SK-N-SH treated with all-trans-retinoic acid at 6 μM for 48 hours (cell line): ENCODE measurements at regions not wholly inside any gene's neighbourhood (a gene's known extent, or its start where the extent isn't known, plus 50 kb on each side); places are given as distances from the start of the nearest gene placed in this dataset.

Experiments
- ATAC-seq: fragments of 200-7000 bp; cut with Tn5 transposase; 3 replicates; pipeline ENCODE4 v1.9.1; 2020; ENCODE audit warnings: mild to moderate bottlenecking, moderate library complexity
- ARNTL ChIP-seq: fragments of 450-650 bp; formaldehyde crosslinking; IDR thresholded peaks from 2 replicates; pipeline ENCODE4 v1.5.0; 2020; ENCODE audit warnings: low read depth, mild to moderate bottlenecking, moderate library complexity, borderline replicate concordance
- BACH2 ChIP-seq: fragments of 250-450 bp; sonication (Bioruptor Pico); IDR thresholded peaks from 2 replicates; pipeline ENCODE4 v1.9.0; 2021; ENCODE audit warnings: mild to moderate bottlenecking, borderline replicate concordance
- CSDC2 ChIP-seq: fragments of 250-450 bp; sonication (Bioruptor Pico); IDR thresholded peaks from 2 replicates; pipeline ENCODE4 v1.5.0; 2020; ENCODE audit warnings: mild to moderate bottlenecking, moderate library complexity
- ESRRG ChIP-seq: fragments of 250-450 bp; sonication (Bioruptor Pico); IDR thresholded peaks from 2 replicates; pipeline ENCODE4 v1.6.1; 2021; ENCODE audit warnings: mild to moderate bottlenecking
- GLIS3 ChIP-seq: fragments of 250-450 bp; sonication (Bioruptor Pico); IDR thresholded peaks from 2 replicates; pipeline ENCODE4 v1.5.0; 2020; ENCODE audit warnings: mild to moderate bottlenecking, moderate library complexity
- ISL1 ChIP-seq: fragments of 250-450 bp; sonication (Bioruptor Pico); IDR thresholded peaks from 2 replicates; pipeline ENCODE4 v2.1.2; 2022; ENCODE audit warnings: mild to moderate bottlenecking, moderate library complexity
- PPARA ChIP-seq: fragments of 250-450 bp; sonication (Bioruptor Pico); IDR thresholded peaks from 2 replicates; pipeline ENCODE4 v1.5.0; 2020; ENCODE audit warnings: mild to moderate bottlenecking, borderline replicate concordance
- RARB ChIP-seq: fragments of 250-450 bp; sonication (Bioruptor Pico); IDR thresholded peaks from 2 replicates; pipeline ENCODE4 v1.8.0; 2021; ENCODE audit warnings: mild to moderate bottlenecking, moderate library complexity
- TCF4 ChIP-seq: fragments of 250-450 bp; sonication (Bioruptor Pico); IDR thresholded peaks from 2 replicates; pipeline ENCODE4 v1.8.0; 2021; ENCODE audit warnings: mild to moderate bottlenecking, moderate library complexity, borderline replicate concordance
- TOX ChIP-seq: fragments of 250-450 bp; sonication (Bioruptor Pico); IDR thresholded peaks from 2 replicates; pipeline ENCODE4 v1.8.0; 2021; ENCODE audit warnings: mild to moderate bottlenecking, moderate library complexity, borderline replicate concordance
- ZC3H10 ChIP-seq: fragments of 250-450 bp; sonication (Bioruptor Pico); IDR thresholded peaks from 2 replicates; pipeline ENCODE4 v1.5.1; 2021; ENCODE audit warnings: mild to moderate bottlenecking, moderate library complexity
- ZFP3 ChIP-seq: fragments of 250-450 bp; sonication (Bioruptor Pico); IDR thresholded peaks from 2 replicates; pipeline ENCODE4 v1.5.0; 2020; ENCODE audit warnings: mild to moderate bottlenecking, moderate library complexity
- ZFP30 ChIP-seq: fragments of 450-650 bp; formaldehyde crosslinking; IDR thresholded peaks from 2 replicates; pipeline ENCODE4 v1.5.0; 2022; ENCODE audit warnings: mild to moderate bottlenecking, moderate library complexity
- ZNF565 ChIP-seq: fragments of 450-650 bp; formaldehyde crosslinking; conservative IDR thresholded peaks from 2 replicates; pipeline ENCODE4 v1.5.0; 2020; ENCODE audit warnings: low read depth, mild to moderate bottlenecking, moderate library complexity
- ZNF70 ChIP-seq: fragments of 450-650 bp; formaldehyde crosslinking; IDR thresholded peaks from 2 replicates; pipeline ENCODE4 v1.5.0; 2020; ENCODE audit warnings: mild to moderate bottlenecking, moderate library complexity
- ZNF8 ChIP-seq: fragments of 450-650 bp; formaldehyde crosslinking; IDR thresholded peaks from 2 replicates; pipeline ENCODE4 v1.5.0; 2020; ENCODE audit warnings: mild to moderate bottlenecking, moderate library complexity
- TF ChIP-seq, protein P1 (sequence below): fragments of 250-450 bp; sonication (Bioruptor Pico); IDR thresholded peaks from 2 replicates; pipeline ENCODE4 v1.5.0; 2020; ENCODE audit warnings: mild to moderate bottlenecking, moderate library complexity
- TF ChIP-seq, protein P2 (sequence below): fragments of 250-450 bp; sonication (Bioruptor Pico); IDR thresholded peaks from 2 replicates; pipeline ENCODE4 v1.8.0; 2020; ENCODE audit warnings: mild to moderate bottlenecking, moderate library complexity, borderline replicate concordance
- TF ChIP-seq, protein P3 (sequence below): fragments of 250-450 bp; sonication (Bioruptor Pico); IDR thresholded peaks from 2 replicates; pipeline ENCODE4 v1.5.1; 2021; ENCODE audit warnings: mild to moderate bottlenecking, moderate library complexity
- TF ChIP-seq, protein P4 (sequence below): fragments of 250-450 bp; sonication (Bioruptor Pico); IDR thresholded peaks from 2 replicates; pipeline ENCODE4 v1.8.0; 2021; ENCODE audit warnings: low read depth, mild to moderate bottlenecking, moderate library complexity, borderline replicate concordance
- TF ChIP-seq, protein P5 (sequence below): fragments of 250-450 bp; sonication (Bioruptor Pico); IDR thresholded peaks from 2 replicates; pipeline ENCODE4 v1.5.1; 2020; ENCODE audit warnings: low read depth, mild to moderate bottlenecking, moderate library complexity

DNA sequence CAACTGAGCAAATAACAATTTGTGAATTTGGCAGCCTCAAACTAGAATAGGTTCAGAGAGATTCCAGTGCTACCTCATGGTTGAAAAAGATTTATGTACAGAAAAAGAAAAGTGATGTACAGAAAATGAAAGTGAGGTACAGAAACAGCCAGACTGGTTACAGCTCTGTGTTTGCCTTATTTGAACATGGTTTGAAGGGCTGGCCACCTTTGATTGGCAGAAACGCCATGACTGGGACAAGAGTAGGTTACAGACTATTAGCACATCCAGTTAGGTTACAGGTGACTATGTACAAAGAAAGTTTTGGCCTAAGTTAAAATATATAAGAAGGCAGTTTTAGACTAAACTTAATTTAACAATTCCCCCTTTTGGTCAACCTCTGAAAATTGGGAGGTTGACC, 309.4 kb downstream of the BTG1 start:
- ATAC-seq, result no peak
- no peak for TF ChIP-seq ZFP3

DNA sequence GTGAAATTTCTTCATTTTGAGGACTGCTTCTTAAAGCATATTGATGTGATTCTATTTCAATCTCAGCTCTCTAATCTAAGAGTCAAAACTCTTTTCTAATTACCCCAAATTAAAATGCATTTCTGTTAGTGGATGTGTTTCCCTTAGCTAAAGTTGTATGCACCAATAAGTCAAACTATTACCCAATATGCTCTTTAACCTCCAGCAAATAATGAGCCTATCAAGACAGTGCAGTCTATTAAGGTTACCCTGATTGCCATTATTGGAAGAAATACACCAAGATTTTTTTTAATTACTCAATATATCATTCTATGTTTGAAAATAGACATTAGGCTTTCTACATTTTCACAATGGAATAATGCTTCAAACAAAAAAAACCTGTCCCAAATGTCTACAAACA, 310.0 kb downstream of the BTG1 start:
- TF ChIP-seq ZNF565 (CRISPR knock-in tag) (no peak), ESRRG (no peak)
- TF ChIP-seq, protein P1, sequence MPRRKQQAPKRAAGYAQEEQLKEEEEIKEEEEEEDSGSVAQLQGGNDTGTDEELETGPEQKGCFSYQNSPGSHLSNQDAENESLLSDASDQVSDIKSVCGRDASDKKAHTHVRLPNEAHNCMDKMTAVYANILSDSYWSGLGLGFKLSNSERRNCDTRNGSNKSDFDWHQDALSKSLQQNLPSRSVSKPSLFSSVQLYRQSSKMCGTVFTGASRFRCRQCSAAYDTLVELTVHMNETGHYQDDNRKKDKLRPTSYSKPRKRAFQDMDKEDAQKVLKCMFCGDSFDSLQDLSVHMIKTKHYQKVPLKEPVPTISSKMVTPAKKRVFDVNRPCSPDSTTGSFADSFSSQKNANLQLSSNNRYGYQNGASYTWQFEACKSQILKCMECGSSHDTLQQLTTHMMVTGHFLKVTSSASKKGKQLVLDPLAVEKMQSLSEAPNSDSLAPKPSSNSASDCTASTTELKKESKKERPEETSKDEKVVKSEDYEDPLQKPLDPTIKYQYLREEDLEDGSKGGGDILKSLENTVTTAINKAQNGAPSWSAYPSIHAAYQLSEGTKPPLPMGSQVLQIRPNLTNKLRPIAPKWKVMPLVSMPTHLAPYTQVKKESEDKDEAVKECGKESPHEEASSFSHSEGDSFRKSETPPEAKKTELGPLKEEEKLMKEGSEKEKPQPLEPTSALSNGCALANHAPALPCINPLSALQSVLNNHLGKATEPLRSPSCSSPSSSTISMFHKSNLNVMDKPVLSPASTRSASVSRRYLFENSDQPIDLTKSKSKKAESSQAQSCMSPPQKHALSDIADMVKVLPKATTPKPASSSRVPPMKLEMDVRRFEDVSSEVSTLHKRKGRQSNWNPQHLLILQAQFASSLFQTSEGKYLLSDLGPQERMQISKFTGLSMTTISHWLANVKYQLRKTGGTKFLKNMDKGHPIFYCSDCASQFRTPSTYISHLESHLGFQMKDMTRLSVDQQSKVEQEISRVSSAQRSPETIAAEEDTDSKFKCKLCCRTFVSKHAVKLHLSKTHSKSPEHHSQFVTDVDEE (CRISPR knock-in tag), result no peak
- no peak for ATAC-seq

DNA sequence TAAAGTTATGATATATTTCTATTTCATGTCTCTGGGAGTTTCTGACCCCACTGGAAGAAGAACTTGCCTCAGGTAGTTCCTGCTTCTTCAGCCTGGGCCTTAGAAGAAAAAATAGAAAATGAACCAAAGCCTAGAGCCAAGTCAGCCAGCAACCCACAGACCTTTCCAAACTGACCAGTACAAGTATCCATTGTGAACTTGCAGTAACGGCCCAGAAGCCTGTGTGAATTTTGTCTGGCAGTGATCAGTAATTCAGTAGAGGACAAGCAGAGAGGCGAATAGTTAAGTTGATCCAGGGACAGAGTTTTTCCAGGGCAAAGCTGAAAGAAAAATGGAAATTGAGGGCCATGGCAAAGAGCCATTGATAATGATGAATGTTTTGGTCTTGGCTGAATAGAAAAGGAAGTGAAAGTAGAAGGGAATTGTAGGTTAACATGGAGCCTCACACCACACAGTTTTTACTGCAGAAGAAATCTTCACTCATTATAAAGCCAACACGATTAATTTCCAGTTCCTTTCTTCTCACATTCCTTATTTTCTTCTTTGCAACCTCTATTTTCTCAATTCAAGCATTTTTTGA, 311.8 kb downstream of the BTG1 start:
- ATAC-seq, result no peak
- TF ChIP-seq TOX (CRISPR knock-in tag) (no peak), ZNF565 (CRISPR knock-in tag) (no peak), ZFP3 (no peak), BACH2 (no peak), TCF4 (CRISPR knock-in tag) (no peak), ISL1 (CRISPR knock-in tag) (no peak), CSDC2 (CRISPR knock-in tag) (no peak), ZFP30 (CRISPR knock-in tag) (no peak), ZNF8 (no peak), ARNTL (CRISPR knock-in tag) (no peak), RARB (CRISPR knock-in tag) (no peak), PPARA (CRISPR knock-in tag) (no peak), ZNF70 (CRISPR knock-in tag) (no peak), GLIS3 (CRISPR knock-in tag) (no peak), ESRRG (no peak)
- TF ChIP-seq, protein P2, sequence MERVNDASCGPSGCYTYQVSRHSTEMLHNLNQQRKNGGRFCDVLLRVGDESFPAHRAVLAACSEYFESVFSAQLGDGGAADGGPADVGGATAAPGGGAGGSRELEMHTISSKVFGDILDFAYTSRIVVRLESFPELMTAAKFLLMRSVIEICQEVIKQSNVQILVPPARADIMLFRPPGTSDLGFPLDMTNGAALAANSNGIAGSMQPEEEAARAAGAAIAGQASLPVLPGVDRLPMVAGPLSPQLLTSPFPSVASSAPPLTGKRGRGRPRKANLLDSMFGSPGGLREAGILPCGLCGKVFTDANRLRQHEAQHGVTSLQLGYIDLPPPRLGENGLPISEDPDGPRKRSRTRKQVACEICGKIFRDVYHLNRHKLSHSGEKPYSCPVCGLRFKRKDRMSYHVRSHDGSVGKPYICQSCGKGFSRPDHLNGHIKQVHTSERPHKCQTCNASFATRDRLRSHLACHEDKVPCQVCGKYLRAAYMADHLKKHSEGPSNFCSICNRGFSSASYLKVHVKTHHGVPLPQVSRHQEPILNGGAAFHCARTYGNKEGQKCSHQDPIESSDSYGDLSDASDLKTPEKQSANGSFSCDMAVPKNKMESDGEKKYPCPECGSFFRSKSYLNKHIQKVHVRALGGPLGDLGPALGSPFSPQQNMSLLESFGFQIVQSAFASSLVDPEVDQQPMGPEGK (CRISPR knock-in tag), result no peak
- TF ChIP-seq, protein P3, sequence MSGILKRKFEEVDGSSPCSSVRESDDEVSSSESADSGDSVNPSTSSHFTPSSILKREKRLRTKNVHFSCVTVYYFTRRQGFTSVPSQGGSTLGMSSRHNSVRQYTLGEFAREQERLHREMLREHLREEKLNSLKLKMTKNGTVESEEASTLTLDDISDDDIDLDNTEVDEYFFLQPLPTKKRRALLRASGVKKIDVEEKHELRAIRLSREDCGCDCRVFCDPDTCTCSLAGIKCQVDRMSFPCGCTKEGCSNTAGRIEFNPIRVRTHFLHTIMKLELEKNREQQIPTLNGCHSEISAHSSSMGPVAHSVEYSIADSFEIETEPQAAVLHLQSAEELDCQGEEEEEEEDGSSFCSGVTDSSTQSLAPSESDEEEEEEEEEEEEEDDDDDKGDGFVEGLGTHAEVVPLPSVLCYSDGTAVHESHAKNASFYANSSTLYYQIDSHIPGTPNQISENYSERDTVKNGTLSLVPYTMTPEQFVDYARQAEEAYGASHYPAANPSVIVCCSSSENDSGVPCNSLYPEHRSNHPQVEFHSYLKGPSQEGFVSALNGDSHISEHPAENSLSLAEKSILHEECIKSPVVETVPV (CRISPR knock-in tag), result no peak
- TF ChIP-seq, protein P4, sequence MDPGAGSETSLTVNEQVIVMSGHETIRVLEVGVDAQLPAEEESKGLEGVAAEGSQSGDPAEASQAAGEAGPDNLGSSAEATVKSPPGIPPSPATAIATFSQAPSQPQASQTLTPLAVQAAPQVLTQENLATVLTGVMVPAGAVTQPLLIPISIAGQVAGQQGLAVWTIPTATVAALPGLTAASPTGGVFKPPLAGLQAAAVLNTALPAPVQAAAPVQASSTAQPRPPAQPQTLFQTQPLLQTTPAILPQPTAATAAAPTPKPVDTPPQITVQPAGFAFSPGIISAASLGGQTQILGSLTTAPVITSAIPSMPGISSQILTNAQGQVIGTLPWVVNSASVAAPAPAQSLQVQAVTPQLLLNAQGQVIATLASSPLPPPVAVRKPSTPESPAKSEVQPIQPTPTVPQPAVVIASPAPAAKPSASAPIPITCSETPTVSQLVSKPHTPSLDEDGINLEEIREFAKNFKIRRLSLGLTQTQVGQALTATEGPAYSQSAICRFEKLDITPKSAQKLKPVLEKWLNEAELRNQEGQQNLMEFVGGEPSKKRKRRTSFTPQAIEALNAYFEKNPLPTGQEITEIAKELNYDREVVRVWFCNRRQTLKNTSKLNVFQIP (CRISPR knock-in tag), result no peak
- TF ChIP-seq, protein P5, sequence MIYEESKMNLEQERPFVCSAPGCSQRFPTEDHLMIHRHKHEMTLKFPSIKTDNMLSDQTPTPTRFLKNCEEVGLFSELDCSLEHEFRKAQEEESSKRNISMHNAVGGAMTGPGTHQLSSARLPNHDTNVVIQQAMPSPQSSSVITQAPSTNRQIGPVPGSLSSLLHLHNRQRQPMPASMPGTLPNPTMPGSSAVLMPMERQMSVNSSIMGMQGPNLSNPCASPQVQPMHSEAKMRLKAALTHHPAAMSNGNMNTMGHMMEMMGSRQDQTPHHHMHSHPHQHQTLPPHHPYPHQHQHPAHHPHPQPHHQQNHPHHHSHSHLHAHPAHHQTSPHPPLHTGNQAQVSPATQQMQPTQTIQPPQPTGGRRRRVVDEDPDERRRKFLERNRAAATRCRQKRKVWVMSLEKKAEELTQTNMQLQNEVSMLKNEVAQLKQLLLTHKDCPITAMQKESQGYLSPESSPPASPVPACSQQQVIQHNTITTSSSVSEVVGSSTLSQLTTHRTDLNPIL (CRISPR knock-in tag), result no peak
- TF ChIP-seq, all 23 proteins: peak for 0

DNA sequence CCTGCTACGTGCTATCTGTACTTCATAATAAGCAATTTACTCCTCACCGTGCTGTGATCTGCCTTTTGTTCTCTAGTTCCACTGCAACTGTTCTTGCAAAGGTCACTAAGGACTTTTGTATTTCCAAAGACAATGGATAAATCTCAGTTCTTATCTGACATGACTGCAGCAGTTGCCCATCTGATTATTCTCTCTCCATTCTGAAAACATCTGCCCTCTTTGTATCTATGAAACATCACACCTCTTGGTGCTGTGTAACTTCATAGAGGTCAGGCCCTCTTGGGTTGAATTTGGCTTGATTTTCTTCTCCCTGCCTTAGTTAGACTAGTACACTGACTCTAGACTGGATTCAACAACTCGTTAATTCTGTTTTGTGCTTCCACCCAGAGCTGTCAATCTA, 319.6 kb downstream of the BTG1 start:
- no peak for ATAC-seq
- no peak for TF ChIP-seq TCF4 (CRISPR knock-in tag)
- TF ChIP-seq ESRRG, result no peak
- TF ChIP-seq, protein P2 (CRISPR knock-in tag), result no peak
- TF ChIP-seq ZFP3, result no peak
- no peak for TF ChIP-seq ZC3H10 (CRISPR knock-in tag)
- TF ChIP-seq CSDC2 (CRISPR knock-in tag), result no peak
- no peak for TF ChIP-seq PPARA (CRISPR knock-in tag)
- no peak for TF ChIP-seq ZNF565 (CRISPR knock-in tag)
